Suppressor macrophage treated with lipopolysaccharide for 4 hours (primary cell): ENCODE measurements at regions not wholly inside any gene's neighbourhood (a gene's known extent, or its start where the extent isn't known, plus 50 kb on each side); places are given as distances from the start of the nearest gene placed in this dataset.

Source experiments
- DNase-seq: peaks from one replicate; pipeline ENCODE4 v3.0.0-alpha.2; 2020

DNA sequence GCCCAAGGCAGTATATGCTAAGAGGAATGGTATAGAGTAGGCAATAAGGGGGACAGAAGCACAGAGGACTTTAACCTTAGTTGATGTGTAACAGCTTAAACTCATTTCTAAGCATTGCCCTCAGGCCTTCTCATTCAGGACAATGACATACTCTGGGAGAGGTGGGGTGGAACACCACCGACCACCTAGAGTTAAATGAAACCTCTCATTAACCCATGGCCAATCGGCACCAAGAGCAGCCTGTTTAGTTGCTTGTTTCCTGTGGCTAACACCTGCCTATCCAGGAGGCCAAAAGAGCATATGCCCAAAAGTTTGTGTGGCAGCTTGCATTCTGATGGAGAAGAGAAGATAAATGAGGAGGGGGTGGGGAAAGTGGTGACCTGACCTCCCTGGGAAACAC is 50.0 kb downstream of the PABIR2 start:
- no peak for DNase-seq

DNA sequence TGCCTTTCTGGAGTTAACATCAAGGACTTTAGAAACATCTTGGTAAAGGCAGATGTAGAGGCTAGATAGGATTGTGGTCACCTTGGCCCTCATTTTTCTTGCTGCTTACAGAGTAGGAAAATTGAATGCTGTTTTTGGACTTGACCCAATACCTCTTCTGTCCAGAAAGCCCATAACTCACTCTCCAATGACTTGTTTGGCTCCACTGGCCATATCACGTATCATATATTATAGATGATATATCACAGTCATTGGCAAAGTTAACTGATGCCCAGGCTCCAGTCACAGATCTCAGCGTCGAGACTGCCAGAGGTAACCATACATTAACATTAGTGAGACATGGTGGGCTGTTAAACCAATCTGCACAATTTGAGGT is 50.6 kb downstream of the PABIR2 start:
- DNase-seq: no peak

DNA sequence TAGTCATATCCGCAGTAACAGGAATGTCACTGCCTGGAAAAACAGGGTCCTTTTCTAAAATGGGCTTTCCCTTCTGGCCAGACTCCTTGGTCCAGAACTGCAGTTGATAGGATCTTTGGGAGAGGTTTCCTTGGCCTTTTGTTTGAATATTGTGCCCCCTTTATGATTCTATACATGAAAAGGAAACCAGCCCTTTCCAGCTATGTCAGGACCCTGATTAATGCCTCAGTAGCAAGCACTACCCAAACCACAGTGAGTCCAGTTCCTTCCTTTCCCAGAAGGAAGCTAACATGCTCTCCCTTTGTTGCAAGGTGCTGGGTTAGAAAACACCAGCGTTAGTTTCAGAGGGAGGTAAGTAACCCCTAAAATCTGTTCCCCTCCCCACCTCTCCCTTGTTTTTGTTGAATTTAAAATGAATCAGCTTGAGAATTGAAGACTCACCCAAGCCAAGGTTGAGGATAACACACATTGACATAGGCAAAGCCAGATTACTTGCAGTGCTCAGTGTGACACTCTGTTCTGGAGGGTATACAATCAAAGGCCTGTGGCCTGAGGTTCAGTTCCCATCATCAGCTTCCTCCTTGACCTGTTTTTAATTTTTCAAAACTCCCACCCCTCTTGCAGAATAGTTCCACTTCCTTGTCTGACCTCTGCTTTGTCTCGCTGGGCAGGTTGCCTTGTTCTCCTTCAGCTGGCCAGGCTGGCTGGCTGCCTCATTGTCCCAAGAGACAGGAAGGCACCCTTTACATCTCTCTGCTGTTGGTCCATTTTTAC is 51.2 kb downstream of the PABIR2 start:
- peak; percentile 14 for DNase-seq

DNA sequence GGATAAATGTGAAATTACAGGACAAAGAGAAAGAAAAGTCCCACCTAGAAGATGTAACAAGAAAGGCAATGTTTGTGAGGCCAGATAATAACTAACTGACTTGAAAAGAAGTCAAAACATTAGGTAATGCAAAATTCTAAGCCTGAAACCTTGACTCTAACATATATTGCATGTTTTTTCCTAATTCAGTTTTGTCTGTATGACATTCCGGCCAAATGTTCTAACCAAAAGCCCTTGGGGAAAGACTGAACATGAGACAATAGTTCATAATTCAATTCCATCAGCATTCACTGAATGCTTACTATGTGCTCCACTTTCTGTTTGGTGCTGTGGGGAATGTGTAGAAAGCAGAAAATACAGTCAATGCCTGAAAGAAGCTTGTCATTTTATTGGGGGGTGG is 53.9 kb downstream of the PABIR2 start:
- no peak for DNase-seq

DNA sequence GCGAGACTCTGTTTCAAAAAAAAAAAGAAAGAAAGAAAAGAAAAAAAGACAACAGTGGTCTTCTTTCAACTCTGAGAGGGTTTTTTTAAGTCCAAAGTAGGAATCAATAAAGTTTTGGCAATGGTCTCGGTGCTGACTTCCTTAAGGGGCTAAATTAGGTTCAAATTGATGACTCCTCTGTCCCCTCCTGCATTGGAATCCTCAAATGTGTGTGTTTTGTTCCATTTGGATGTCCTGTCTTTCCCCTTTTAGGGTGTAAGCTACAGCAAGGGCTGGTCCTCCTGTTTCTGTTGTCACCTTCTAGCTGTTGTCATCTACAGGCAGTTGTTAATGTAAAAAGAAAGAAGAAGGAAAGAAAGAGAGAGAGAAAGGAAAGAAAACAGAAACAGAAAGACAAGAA is 54.4 kb downstream of the PABIR2 start:
- no peak for DNase-seq

DNA sequence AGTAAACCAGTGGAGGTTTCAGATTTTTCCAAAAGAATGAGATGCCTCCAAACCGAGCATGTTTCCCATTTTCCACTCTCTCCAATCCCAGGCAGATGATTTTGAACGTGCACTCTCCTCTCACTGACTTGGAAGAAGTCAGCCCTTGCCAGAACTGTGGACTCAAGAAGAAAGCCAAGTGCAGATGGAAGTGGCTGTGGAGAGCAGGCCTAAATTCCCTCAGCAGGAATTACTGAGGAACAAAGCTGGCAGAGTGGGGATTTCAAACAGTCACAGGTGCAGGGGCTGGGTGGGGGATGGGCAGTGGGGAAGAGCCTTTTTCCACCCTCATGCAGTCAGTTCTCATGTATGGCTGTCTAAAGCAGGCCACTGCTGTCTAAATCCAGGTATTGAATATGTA is 55.3 kb downstream of the PABIR2 start:
- no peak for DNase-seq

DNA sequence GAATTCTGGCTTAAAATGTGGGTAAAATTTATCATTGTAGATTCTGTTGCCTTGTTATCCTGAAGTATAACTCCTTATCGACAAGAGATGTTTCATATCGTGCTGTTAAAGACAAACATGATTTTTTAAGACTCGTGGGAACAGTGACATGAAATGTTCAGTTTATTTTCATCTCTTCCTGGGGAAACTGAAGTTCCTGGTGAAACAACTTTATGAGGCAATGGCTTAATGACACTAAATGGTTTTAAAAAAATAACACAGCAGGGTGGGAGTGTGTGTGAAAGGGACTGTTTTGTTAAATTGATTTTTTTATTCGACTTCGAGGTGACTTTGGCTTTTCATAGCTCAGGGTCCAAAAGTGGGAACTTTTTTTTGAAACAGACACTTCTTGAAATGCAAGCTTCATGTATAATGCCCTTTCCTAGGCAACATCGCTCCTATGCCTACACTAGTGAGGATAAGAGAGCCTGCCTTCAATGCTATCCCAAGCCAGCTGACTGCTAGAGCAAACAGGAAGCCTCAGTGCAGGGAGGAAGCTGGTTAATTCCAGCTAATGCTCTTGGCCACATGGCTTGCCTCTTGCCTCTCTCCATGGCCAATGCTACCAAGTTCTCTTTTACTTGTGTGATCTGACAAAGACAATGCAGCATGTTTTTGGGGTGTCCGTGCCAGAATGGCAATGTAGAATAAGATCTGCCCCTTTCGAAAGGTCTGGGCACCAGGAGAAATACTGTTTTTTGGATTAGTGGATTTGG is 57.8 kb downstream of the PABIR2 start:
- DNase-seq: no peak

DNA sequence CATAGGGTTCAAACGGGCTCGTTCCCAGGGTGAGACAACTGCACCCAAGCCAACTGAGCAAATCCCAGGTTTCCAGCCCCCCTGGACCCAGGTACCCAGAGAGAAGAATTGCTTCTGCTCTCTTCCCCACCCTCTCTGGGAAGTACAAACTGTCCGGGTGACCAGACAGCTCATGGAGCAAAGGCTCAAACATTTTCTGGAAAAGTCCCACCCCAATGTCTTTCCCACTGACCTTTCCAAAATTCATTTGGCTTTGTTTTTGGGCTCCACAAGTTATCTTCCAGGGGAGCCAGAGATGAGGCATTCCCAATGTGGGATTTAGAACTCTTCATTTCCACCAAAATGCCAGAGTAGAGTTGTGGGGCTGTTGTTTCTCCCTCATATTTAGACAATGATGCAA is 58.6 kb downstream of the PABIR2 start:
- no peak for DNase-seq

DNA sequence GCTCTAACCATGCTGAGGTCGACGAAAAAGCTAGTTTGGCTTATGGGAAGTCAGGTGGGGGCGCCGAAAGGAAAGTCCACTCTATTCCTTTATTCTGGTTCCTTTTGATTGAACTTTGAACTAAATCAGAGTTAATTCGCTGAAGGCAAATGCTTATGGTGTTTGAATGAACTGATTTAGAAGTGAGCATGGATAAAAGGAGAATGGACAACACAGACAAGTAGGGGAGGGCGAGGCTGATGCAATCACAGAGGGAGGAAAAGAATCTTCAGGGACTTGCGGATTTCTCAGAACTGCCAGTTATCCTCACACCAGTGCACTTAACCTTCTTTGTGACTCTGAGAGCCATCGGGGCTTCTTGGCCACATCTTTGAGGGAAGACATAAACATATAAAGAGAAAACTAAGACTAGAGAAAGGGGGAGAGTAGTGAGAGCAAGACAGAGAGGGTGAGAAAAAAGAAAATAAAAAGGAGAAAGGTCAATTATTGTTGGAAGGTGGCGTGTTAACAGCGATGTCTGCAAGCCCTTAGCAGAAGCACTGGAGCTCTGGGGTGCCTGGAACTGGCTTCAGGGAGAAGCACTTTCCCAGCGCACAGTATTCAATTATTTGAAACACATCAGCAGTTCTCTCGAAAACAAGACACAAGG is 59.2 kb downstream of the PABIR2 start:
- DNase-seq: no peak

DNA sequence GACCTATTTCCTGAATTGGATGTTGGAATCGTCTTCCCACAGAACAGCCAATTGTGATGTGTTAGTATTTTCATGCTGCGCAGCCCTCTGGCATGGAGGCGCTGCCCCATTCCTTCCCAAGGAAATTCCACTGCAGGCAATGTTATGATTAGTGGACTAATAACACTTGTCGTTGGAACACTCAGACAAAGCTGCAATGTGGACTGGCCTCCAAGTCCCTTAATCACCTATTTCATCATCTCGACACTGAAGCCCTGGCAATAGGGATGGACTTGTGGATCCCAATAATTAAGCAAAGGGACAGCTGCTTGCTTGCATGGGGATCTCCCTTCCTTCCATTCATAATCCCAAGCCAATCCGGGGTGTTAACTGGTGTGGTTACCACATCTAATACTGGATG is 59.9 kb downstream of the PABIR2 start:
- DNase-seq: no peak

DNA sequence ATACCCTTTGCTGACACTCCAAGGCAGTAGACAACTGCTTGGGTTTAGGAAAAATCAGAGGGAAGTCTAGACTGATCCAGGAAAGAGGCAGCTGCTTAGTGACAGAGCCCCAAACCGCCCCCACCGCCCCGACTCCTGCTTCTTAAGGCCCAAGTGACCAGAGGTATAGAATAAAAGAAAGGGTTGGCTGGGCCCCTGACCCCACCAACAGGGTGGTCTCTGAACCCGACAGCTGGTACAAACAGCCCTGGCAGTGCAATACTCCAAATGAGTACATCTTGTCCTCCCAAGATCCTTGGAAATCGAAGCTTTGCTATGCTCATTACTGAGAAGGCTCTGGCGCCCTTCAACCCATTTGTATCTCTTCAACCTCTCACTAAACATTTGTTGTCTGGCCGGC is 60.6 kb downstream of the PABIR2 start:
- no peak for DNase-seq

DNA sequence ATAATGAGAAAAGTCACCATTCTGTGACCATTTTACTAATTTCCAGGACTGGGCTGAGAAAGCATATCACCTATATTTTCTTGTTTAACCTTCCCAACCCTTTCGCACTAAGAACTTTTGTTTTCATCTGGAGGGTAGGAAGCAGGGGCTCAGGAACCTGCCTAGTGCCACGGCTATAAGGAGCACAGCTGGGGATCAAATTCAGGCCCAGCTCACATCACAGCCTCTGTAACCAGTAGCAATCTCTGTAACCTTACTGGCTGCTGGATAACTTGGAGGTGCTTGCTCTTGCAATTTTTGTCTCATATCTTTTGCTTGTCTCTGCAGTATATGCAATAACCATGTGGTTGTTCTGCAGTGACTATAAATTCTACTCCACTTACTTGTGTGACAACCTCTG is 62.0 kb downstream of the PABIR2 start:
- no peak for DNase-seq

DNA sequence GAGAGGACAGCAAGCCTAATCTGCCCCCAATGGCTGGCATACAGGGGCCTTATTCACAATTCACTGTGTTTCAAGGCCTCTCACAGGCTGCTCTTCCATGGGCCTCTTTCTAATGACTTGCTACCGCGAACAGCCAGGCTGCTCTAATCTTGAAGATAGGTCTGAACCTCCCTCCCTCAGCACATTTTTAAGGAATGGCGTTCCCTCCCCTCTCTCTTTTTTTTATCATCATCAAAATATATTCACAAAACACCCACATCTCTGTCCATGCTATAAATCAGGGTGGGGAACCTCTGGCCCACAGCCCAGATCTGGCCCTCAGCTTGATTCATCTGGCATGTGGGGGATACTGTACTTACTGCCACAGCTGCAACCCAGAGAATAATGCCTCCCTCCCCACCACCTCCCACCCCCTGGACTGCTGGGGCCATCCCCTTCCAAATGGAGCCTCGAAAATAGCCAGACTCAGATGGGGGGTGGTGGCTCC is 62.5 kb downstream of the PABIR2 start:
- DNase-seq: no peak

DNA sequence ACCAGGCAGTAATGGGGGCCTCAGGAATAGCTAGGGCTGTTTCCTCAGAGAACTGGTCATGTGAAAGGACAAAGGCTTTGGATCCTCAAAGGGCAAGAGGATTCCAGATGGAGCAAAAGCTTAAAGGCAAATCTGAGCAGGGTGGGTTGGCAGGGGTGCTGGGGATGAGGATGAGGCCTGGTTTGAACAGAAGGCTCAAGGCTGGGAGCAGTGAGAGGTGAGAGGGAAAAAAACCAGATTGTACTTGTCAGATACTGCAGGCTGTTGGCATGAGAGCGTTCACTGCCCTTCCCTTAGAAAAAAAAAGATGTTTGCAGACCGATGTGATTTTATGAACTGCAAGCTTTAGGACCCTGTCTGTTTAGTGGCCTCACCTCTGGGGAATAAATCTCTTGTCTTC is 63.4 kb downstream of the PABIR2 start:
- no peak for DNase-seq

DNA sequence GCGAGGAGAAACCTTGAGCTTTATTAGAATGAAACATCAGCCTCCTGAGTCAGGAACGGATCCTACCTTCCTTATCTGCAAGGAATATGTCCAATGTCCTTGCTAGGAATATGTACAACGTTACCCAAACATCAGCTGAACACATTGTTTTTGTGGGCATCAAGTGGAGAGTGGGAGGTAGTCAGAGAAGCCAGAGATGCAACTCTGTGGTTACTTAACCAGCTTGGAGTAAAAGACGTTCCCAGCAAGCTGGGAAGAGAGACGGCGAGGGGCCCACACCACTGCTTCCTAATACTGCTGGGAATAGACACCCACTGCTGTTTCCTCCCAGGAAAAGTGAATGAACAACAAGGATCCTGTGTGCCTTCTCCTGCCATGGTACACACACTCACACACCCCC is 64.3 kb downstream of the PABIR2 start:
- DNase-seq: no peak

DNA sequence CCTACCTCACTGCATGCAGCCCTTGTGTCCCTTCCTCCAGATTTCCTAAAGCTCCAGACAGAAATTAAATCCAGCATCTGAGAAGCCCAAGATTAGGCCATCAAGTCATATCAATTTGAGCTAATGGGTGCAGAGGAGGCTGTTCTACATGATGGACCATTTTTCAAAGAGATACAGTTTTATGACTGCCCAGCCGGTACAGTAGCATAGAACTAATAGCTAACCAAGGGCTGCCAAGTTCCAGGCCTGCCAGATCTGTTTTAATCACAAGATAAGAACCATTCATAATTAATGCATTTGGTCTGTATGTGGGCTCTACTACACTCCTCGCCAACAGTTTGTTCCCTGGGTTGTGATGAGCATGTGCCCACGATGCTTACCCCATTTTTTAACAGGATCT is 64.9 kb downstream of the PABIR2 start:
- DNase-seq: no peak

DNA sequence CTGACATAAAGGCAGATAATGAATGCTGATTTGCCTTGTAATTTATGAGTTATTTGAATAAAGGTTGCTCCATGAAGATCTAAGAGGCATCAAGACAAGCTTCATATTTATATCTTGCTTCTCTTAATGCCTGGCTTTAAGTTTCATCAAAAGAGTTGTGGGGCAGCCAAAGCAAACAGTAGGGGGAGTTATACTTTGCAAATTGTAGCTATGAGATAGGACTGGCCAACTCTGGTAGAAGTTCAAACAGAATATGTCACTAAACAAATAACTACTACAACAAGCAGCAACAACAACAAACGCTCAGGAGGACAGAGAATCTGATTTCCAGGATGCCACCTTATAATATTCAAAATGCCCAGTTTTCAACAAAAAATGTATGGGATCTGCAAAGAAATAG is 69.1 kb upstream of the PLAC1 start:
- no peak for DNase-seq

DNA sequence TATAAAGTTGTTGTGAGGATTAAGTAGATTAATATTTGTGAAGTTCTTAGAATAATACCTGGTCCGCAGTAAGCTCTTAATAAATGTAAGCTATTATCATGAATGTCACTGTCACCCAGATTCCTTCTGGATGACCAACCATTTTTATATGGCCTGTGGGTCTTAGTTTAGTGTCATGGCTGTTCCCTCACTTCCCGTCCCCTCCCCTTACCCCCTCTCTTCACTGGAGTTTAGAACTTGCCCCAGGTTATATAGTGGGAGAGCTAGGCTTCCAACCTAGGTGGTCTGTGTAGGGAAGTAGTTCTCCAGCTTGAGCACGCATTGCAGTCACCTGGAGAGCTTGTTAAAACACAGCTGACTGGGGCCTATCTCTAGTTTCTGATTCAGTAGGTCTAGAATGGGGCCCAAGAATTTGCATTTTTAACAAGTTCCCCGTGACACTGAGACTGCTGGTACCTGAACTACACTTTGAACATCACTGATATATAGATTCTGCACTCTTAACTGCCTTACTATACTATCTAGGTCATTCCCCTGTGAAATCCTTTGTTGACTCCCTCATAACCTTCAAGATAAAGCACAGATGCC is 66.9 kb upstream of the PLAC1 start:
- no peak for DNase-seq

DNA sequence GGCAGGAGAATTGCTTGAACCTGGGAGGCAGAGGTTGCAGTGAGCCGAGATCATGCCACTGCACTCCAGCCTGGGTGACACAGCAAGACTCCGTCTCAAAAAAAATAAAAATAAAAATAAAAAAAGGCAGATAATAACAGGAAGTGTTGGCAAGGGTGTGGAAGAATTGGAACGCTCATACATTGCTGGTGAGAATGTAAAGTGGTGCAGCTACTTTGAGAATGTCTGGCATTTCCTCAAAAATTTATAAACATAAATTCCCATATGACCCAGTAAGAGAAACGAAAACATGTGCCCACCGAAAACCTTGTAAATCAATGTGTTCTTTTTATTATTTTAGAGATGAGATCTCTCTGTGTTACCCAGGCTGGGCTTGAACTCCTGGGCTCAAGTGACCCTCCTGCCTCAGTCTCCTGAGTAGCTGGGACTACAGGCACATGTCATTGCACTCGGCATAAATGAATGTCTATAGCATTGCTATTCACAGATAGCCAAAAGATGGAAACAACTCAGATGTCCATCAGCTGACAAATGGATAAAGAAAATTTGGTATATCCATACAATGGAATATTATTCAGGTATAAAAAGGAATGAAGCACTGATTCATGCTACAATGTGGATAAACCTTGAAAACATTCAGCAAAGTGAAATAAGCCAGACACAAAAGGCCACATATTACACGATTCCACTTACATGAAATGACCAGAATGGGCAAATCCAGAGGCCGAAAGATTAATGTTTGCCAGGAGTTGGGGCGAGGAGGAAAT is 63.7 kb upstream of the PLAC1 start:
- no peak for DNase-seq

DNA sequence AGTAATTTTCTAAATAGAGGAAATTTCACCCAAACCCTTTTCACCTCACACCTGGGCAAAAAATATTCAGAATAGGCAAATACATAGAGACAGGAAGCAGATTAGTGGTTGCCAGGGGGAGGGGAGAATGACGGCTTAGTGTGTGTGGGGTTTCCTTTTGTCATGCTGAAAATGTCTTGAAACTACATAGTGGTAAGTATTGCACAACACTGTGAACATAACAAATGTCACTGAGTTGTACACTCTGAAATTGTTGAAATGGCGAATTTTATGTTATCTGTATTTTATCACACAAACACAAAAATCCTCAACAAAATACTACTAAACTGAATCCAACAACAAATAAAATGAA is 60.7 kb upstream of the PLAC1 start:
- peak; percentile 40 for DNase-seq

DNA sequence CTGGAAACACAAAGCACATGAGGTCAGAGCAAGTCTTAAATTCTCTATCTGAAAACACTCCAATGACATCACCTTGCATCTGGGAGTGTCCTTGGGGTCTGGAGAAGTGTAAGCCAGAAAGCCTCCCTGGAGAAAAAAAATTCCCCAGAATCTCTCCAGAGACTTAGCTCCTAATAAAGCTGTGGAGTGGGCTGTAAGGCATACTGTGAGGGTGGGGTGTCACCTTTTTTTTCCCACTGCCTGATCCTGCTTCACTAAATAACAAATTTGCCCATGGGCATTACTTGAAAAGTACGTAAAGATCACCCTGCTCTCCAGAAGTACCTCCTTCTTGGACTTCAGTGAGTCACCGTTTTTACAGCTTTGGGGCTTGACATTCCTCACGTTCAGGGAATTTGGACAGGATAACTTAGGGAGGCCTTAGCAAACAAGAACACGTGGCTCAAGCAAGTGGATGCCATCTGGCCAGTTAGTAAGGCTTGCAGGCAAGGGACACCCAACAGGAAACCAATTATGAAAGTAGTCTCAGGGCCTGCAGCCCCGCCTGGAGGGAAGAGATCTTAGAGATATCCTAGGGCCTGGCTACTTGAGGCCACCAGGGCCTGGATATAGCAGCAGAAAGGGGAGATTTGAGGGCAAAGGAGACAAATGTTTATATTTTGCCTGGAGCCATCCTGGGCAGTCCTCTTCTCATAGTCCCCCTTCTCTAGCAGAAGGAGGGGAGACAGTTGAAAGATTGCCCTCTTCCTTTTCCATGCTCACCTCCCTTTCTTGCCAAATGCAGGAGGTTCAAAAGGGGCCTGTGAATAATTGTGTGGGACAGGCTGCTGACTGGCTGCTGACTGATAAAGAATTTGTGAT is 60.1 kb upstream of the PLAC1 start:
- no peak for DNase-seq

DNA sequence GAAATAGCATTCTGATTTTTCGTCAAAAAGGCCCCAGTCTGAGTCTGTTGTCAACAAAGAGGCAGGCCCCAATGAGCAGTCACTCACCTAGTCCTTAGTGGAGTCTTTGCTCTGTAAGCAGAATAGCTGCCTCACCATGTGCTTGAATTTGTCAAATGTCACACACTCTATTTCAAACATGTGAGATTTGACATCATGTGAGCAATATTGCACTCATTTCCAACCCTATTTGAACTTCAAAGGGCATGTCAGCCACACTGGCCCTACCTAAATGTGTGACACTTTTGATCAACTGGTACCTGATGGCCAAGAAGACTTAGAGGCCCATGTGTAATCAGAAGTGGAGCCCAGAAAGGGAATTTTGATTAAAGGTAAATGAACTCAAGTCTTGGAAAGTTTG is 59.4 kb upstream of the PLAC1 start:
- DNase-seq: no peak
